ENCODE measurements at regions not wholly inside any gene's neighbourhood (a gene's known extent, or its start where the extent isn't known, plus 50 kb on each side); places are given as distances from the start of the nearest gene placed in this dataset.

DNA sequence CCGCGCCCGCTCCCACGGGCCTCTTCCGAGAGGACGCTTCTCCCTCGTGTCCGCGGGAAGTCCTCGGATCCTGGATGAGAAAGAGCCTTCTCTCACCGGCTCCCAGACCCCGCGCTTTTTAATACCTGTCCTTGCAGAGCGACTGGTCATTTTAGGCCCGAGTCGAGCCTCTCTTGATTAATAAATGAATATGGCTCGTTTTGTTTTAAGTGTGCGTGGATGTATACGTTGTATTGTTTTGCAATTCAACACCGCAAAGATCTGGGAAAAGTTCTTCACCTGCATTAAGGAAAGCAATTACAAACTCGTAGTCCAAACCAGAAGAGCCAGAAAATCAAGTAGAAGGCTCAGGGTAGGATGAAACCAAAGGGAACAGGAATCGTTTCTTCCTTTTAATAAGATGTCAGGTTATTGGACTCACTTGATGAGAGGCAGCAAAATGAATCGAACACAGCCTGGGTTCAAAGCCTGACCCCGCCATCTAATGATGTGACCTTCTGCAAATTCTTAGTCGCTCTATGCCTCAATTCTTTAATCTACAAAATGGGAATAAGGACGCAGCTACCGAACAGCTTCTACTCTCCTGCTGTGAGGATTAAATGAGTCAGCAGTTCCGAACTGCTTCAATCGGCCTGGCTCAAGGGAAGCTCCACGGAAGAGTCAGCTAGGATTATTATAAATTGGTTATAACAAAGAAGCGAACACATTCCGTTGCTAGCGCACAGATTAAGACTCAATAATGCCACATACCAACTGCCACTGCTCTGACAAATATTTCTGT, 277.8 kb upstream of the NEBL start:
- TF ChIP-seq, protein P1, sequence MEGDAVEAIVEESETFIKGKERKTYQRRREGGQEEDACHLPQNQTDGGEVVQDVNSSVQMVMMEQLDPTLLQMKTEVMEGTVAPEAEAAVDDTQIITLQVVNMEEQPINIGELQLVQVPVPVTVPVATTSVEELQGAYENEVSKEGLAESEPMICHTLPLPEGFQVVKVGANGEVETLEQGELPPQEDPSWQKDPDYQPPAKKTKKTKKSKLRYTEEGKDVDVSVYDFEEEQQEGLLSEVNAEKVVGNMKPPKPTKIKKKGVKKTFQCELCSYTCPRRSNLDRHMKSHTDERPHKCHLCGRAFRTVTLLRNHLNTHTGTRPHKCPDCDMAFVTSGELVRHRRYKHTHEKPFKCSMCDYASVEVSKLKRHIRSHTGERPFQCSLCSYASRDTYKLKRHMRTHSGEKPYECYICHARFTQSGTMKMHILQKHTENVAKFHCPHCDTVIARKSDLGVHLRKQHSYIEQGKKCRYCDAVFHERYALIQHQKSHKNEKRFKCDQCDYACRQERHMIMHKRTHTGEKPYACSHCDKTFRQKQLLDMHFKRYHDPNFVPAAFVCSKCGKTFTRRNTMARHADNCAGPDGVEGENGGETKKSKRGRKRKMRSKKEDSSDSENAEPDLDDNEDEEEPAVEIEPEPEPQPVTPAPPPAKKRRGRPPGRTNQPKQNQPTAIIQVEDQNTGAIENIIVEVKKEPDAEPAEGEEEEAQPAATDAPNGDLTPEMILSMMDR (IDR thresholded peaks at IDR 0.05): no peak
- no peak for TF ChIP-seq POLR2A (IDR thresholded peaks at IDR 0.05)

Measured in Peyer's patch (tissue), 4 donors.